NB4 (cell line): ENCODE measurements at regions not wholly inside any gene's neighbourhood (a gene's known extent, or its start where the extent isn't known, plus 50 kb on each side); places are given as distances from the start of the nearest gene placed in this dataset.

Experiments
- DNase-seq: peaks from one replicate; pipeline ENCODE4 v3.0.0; 2010; ENCODE audit warnings: low read depth
- H3K4me3 ChIP-seq: one replicate; pipeline ENCODE4 v1.5.1; 2011; ENCODE audit warnings: mild to moderate bottlenecking, low read depth, low read length, moderate library complexity
- CTCF ChIP-seq: IDR thresholded peaks from one replicate; pipeline ENCODE4 v1.5.1; 2012; ENCODE audit warnings: low read depth, low read length
- MYC ChIP-seq: IDR thresholded peaks from 2 replicates; pipeline ENCODE4 v1.6.1; 2011; ENCODE audit warnings: low read depth, low read length
- POLR2A ChIP-seq: IDR thresholded peaks from 2 replicates; pipeline ENCODE4 v1.6.1; 2011; ENCODE audit warnings: mild to moderate bottlenecking; ENCODE audit not compliant: insufficient read length; ENCODE audit errors: extremely low read depth
- TF ChIP-seq, protein P1 (sequence below): IDR thresholded peaks from 2 replicates; pipeline ENCODE4 v1.6.1; 2011; ENCODE audit warnings: low read depth, low read length

GRCh38 chr10:78959217-78959923, 109.4 kb upstream of the ZMIZ1 start:
- TF ChIP-seq MYC (no peak), CTCF (no peak), POLR2A (no peak)
- TF ChIP-seq, protein P1, sequence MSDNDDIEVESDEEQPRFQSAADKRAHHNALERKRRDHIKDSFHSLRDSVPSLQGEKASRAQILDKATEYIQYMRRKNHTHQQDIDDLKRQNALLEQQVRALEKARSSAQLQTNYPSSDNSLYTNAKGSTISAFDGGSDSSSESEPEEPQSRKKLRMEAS, result no peak
- no peak overlapping the region for H3K4me3 ChIP-seq
- no peak for DNase-seq

GRCh38 chr10:78959924-78960285, 108.9 kb upstream of the ZMIZ1 start:
- no peak overlapping the region for H3K4me3 ChIP-seq
- TF ChIP-seq POLR2A (no peak), MYC (no peak), CTCF (no peak)
- TF ChIP-seq, protein P1, result no peak
- no peak for DNase-seq

GRCh38 chr10:78960316-78960800, 108.4 kb upstream of the ZMIZ1 start:
- TF ChIP-seq, protein P1, result no peak
- no peak for DNase-seq
- no peak overlapping the region for H3K4me3 ChIP-seq

DNA sequence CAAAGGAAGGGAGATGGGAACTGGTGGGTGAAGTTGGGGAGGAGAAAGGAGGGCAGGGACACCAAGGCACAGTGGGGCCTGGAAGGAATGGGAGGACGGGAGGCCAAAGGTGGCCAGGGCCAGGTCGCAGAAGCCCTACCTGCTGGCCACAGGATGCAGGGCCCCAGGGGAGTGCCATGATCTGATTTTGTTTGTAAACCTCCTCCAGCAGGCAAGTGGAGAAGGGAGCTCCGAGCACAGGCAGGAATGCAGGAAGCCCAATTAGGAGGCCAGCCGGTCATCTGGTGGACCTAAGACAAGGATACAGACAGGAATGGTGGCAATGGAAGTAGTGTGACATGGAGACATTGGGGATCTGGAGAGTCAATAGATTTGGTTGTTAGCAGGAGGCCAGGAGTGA, 107.0 kb upstream of the ZMIZ1 start:
- no peak overlapping the region for H3K4me3 ChIP-seq
- no peak for DNase-seq
- TF ChIP-seq POLR2A (no peak), CTCF (no peak), MYC (no peak)
- TF ChIP-seq, protein P1, result no peak

DNA sequence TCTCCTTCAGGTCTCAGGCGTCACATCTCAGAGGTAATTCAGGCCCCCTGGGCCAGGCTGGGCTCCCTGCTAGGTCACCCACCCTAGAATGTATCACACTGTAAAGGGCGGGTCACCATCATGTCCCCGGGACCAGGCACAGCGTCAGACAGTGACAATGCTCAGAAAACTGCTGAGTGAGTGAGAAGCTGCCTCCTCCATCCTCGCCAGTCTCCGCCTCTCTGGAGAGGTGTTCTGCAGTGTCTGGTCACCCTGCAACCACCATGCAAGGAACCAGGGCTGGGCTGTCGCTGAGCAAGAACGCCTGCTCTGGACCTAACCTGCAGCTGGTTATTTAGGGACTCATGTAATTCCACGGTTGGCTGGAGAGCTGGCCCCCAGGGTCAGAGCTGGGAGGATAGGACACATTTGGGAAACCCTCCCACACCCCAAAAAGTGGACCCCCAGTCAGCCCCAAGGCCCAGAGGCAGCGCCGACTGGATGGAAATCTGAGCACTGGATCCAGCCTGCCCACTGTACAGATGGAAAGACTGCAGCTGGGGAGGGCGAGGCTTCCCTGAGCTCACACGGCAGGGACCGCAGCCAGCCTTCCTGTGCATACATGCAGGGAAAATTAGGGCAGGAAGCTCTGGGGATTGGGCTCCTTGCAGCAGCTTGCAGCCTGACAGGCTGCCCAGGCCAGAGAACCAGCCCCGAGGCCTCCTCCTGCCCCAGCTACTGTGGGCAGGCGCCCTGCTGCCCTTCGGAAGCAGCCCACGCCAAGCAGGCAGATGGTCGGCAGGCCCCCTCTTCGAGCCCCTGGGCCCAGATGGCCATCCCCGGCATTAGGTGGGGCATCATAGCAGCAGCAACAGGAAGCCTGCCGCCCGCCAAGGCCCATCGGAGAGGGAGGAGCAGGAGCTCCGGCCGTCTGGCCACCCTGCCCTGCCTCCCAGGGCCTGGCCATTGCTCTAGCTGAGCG, 105.4 kb upstream of the ZMIZ1 start:
- no peak for TF ChIP-seq CTCF
- TF ChIP-seq POLR2A, result no peak
- TF ChIP-seq MYC, result no peak
- TF ChIP-seq, protein P1, result no peak
- H3K4me3 ChIP-seq, result no peak overlapping the region
- no peak for DNase-seq
